GM12878 (cell line): ENCODE measurements at regions not wholly inside any gene's neighbourhood (a gene's known extent, or its start where the extent isn't known, plus 50 kb on each side); places are given as distances from the start of the nearest gene placed in this dataset.

Source experiments
- ATAC-seq: fragments of 200-7000 bp; cut with Tn5 transposase; 3 replicates; pipeline ENCODE4 v1.9.1; 2020; ENCODE audit warnings: mild to moderate bottlenecking, moderate library complexity
- BruUV-seq: library from RNA; stranded (reverse); fragments of 400-500 nt; replicated peaks from 2 replicates; lab custom pipeline; 2021; lab: Mats Ljungman, UMichigan
- CTCF ChIA-PET: fragments of 300-600 bp; sonication (Branson Sonifier 250); formaldehyde crosslinking; extraction: SDS; loops from one replicate; lab custom pipeline; 2021; ENCODE audit warnings: inconsistent platforms; lab: Yijun Ruan, JAX
- POLR2A ChIA-PET: fragments of 350-600 bp; formaldehyde crosslinking; extraction: SDS; loops from one replicate; lab custom pipeline; 2021; ENCODE audit warnings: inconsistent platforms; lab: Charles Lee
- RAD21 ChIA-PET: fragments of 300-600 bp; sonication (Branson Sonifier 250); formaldehyde crosslinking; loops from one replicate; lab custom pipeline; 2023; ENCODE audit warnings: antibody characterized with exemption; ENCODE audit not compliant: unreplicated experiment; lab: Charles Lee
- SMC1A ChIA-PET: fragments of 300-600 bp; sonication (Branson Sonifier 250); formaldehyde crosslinking; loops from one replicate; lab custom pipeline; 2023; ENCODE audit not compliant: unreplicated experiment, uncharacterized antibody; lab: Charles Lee
- DNase-seq: peaks from one replicate; pipeline ENCODE4 v3.0.0-alpha.2; 2011; ENCODE audit warnings: low read depth, low spot score
- FAIRE-seq: peaks from 3 replicates; lab custom pipeline; 2011; peaks lifted over from hg19 to GRCh38; lab: Jason Lieb, UNC
- H2AFZ ChIP-seq: 2 replicates; pipeline ENCODE4 v1.6.0; 2011; ENCODE audit warnings: low read depth, low read length, control low read depth; ENCODE audit not compliant: control insufficient read depth
- H3K27ac ChIP-seq: 2 replicates; pipeline ENCODE4 v1.5.1; 2011; ENCODE audit warnings: control low read depth; ENCODE audit not compliant: control insufficient read depth, insufficient read depth
- H3K27me3 ChIP-seq, 2 experiments: replicated peaks in 1 of 2; 2 replicates each; pipeline versions ENCODE4 v1.6.0 to v1.6.1; 2011; ENCODE audit warnings: low read length in 1 of 2; ENCODE audit not compliant: control insufficient read depth in 2 of 2, insufficient read depth in 2 of 2
- H3K36me3 ChIP-seq, 2 experiments: 2 replicates each; pipeline ENCODE4 v1.5.1; 2011; ENCODE audit warnings: low read length in 1 of 2; ENCODE audit not compliant: control insufficient read depth in 2 of 2, insufficient read depth in 2 of 2
- H3K4me1 ChIP-seq: 2 replicates; pipeline ENCODE4 v1.6.1; 2011; ENCODE audit warnings: mild to moderate bottlenecking, low read length, moderate library complexity, mixed read lengths; ENCODE audit not compliant: control insufficient read depth, insufficient read depth
- H3K4me2 ChIP-seq: 2 replicates; pipeline ENCODE4 v1.6.0; 2011; ENCODE audit warnings: control low read depth; ENCODE audit not compliant: control insufficient read depth, insufficient read depth
- H3K4me3 ChIP-seq: fragments of 200-600 bp; sonication (generic); 2 replicates; pipeline ENCODE4 v1.5.1; 2016
- H3K79me2 ChIP-seq: 2 replicates; pipeline ENCODE4 v1.6.0; 2011; ENCODE audit warnings: low read length; ENCODE audit not compliant: control insufficient read depth, insufficient read depth
- H3K9ac ChIP-seq: 2 replicates; pipeline ENCODE4 v1.8.0; 2011; ENCODE audit warnings: low read length, control low read depth, mixed read lengths; ENCODE audit not compliant: control insufficient read depth, insufficient read depth
- H3K9me3 ChIP-seq: replicated peaks from 3 replicates; pipeline ENCODE4 v1.5.1; 2011; ENCODE audit warnings: mild to moderate bottlenecking, low read length; ENCODE audit not compliant: control insufficient read depth, insufficient read depth
- H4K20me1 ChIP-seq: 2 replicates; pipeline ENCODE4 v1.6.0; 2011; ENCODE audit not compliant: control insufficient read depth, insufficient read depth
- BHLHE40 ChIP-seq, 2 experiments: fragments of 450-650 bp in 1 of 2; IDR thresholded peaks; 2 replicates each; pipeline ENCODE4 v1.6.1; 2011 to 2017; ENCODE audit warnings: low read depth in 2 of 2, borderline replicate concordance in 1 of 2, improper control_type of control experiment in 1 of 2, low read length in 1 of 2, mild to moderate bottlenecking in 1 of 2
- BMI1 ChIP-seq: fragments of 450-650 bp; IDR thresholded peaks from 2 replicates; pipeline ENCODE4 v1.6.1; 2016; ENCODE audit warnings: mild to moderate bottlenecking, moderate library complexity, borderline replicate concordance
- EED ChIP-seq: sonication (generic); IDR thresholded peaks from 2 replicates; pipeline ENCODE4 v1.6.1; 2016; ENCODE audit warnings: antibody characterized with exemption, low read depth
- GATAD2B ChIP-seq: fragments of 450-650 bp; conservative IDR thresholded peaks from 2 replicates; pipeline ENCODE4 v1.6.1; 2017; ENCODE audit warnings: low read depth, mild to moderate bottlenecking, moderate library complexity
- KDM1A ChIP-seq: fragments of 200-600 bp; sonication (generic); IDR thresholded peaks from 2 replicates; pipeline ENCODE4 v1.6.1; 2016; ENCODE audit warnings: borderline replicate concordance
- POLR2A ChIP-seq: IDR thresholded peaks from 2 replicates; pipeline ENCODE4 v1.6.1; 2011; ENCODE audit warnings: low read depth, mild to moderate bottlenecking, low read length
- RAD51 ChIP-seq: fragments of 450-650 bp; IDR thresholded peaks from 2 replicates; pipeline ENCODE4 v1.6.1; 2016; ENCODE audit warnings: moderate library complexity, mild to moderate bottlenecking, inconsistent platforms
- RCOR1 ChIP-seq: conservative IDR thresholded peaks from 2 replicates; pipeline ENCODE4 v1.6.1; 2012; ENCODE audit warnings: low read depth, low read length, improper control_type of control experiment
- SMAD5 ChIP-seq: IDR thresholded peaks from 2 replicates; pipeline ENCODE4 v1.6.1; 2016; ENCODE audit warnings: antibody characterized with exemption, low read depth
- SUZ12 ChIP-seq: fragments of 200-600 bp; sonication (generic); IDR thresholded peaks from one replicate; pipeline ENCODE4 v1.6.1; 2018; ENCODE audit warnings: antibody characterized with exemption, mild to moderate bottlenecking; ENCODE audit not compliant: unreplicated experiment
- TAF1 ChIP-seq: IDR thresholded peaks from 2 replicates; pipeline ENCODE4 v1.6.1; 2011; ENCODE audit warnings: mild to moderate bottlenecking, low read depth, low read length, borderline replicate concordance
- TCF3 ChIP-seq: IDR thresholded peaks from 2 replicates; pipeline ENCODE4 v1.6.1; 2012; ENCODE audit warnings: low read depth, mild to moderate bottlenecking, low read length, borderline replicate concordance; ENCODE audit not compliant: insufficient read depth
- ZNF622 ChIP-seq: fragments of 450-650 bp; IDR thresholded peaks from 2 replicates; pipeline ENCODE4 v1.6.1; 2017; ENCODE audit warnings: mild to moderate bottlenecking, inconsistent platforms
- WGBS: methylation state at CpG from one replicate; pipeline ENCODE4 v1.1.6; 2016; ENCODE audit warnings: low lambda C conversion rate; ENCODE audit not compliant: insufficient replicate concordance, insufficient coverage; ENCODE audit errors: missing lambda C conversion rate; 5-methylcytosine and 5-hydroxymethylcytosine counted together
- in situ Hi-C: fragments of 300-500 bp; cut with MboI; formaldehyde crosslinking; loops from 9 replicates; pipeline ENCODE4 v1.14.3; 2018; ENCODE audit warnings: mixed read lengths
- intact Hi-C: fragments of 100-400 bp; cut with micrococcal nuclease; formaldehyde crosslinking; loops from one replicate; pipeline ENCODE4 v1.14.2; 2022; ENCODE audit not compliant: unreplicated experiment
- TF ChIP-seq, protein P1 (sequence below): fragments of 450-650 bp; IDR thresholded peaks from 2 replicates; pipeline ENCODE4 v1.6.1; 2018; ENCODE audit warnings: mild to moderate bottlenecking, low read depth, moderate library complexity; ENCODE audit not compliant: partially characterized antibody

DNA sequence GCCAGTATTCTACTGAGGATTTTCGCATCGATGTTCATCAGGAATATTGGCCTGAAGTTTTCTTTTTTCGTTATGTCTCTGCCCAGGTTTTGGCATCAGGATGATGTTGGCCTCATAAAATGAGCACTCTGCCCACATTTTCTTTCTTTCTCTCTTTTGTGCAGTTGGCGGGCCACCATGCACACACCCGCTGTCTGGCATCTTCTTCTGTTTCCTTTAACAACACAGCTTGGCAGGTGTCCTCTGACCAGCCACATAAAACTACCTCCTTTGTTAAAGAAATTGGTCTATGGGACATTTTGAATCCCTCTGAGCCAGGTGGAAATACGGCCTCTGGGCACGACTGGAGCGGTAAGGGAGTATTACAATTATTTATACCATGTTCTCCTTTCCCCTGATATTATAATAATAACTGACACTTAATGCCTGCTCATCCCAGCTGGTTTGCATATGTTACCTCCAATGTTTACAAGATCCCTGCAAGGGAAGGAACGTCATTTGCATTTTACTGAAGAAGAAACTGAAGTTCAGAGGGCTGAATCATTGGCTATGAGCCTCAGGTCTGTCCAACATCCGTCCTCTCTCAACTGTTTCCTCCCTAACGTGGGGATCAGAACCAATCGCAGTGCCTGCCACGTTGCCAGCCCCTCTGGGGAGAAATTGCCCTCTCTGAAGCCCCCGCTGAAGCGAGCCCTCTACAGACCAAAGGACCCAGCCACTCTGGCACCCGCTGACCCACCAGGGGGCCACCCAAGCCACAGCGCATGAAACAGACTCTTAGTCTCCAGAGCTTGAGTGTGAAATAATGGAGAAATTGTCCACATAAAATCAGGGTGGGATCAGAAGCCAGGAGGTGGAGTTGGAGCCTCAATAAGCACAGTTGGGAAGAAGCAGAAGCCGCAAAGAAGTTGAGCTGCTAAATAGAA, 125.0 kb upstream of the FOXK1 start (continued):
- TF ChIP-seq SUZ12, result no peak

DNA sequence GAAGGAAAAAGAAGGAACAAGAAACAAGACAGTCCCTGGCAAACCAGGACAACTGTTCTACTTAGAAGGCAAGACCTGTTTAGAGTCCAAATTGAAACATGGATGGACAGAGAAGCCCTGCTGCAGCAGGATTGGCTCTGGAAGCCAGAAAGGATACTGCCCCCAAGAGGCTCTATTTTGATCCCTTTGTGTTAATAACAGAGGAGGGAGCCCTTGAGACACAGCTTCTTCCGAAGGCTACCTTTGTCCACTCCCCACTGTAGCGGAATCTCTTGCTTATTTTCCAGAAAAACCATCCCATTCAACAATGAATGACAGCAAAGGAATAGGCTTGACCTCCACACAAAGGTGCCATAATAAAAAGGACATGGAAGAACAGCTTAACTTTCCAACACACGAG, 120.3 kb upstream of the FOXK1 start:
- CTCF ChIA-PET, result no interaction called here
- 22% methylated on average over 3 of the region's 3 CpGs for WGBS

DNA sequence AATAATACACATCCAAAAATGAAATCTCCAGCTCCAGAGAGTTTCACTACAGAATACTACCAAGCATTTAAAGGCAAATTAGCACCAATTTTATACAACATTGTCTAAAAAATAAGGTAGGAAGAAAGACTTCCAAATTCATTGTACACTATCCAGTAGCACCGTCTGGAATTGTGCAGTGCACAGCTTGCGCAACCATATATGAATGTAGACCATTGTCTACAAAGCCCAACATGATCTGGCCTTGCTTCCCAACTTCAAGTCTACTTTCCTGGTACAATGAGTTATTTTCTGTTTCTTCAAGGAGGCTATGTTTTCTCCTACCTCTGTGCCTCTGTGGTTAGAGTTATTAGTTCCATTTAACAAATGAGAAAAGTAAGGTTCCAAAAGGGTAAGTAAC, 115.4 kb upstream of the FOXK1 start:
- FAIRE-seq, result no peak
- CTCF ChIA-PET, result interaction anchor here (0.7 kb wide), 1 partner anchor 283 kb away, joined by 3 read pairs; no protein-coding TSS in a partner anchor
- 92% methylated on average over 2 of the region's 2 CpGs for WGBS
- TF ChIP-seq GATAD2B, result no peak
- no peak for TF ChIP-seq RCOR1
- no peak for TF ChIP-seq EED
- TF ChIP-seq POLR2A, result no peak
- no peak for TF ChIP-seq RAD51
- no peak for TF ChIP-seq SMAD5
- TF ChIP-seq, protein P1, sequence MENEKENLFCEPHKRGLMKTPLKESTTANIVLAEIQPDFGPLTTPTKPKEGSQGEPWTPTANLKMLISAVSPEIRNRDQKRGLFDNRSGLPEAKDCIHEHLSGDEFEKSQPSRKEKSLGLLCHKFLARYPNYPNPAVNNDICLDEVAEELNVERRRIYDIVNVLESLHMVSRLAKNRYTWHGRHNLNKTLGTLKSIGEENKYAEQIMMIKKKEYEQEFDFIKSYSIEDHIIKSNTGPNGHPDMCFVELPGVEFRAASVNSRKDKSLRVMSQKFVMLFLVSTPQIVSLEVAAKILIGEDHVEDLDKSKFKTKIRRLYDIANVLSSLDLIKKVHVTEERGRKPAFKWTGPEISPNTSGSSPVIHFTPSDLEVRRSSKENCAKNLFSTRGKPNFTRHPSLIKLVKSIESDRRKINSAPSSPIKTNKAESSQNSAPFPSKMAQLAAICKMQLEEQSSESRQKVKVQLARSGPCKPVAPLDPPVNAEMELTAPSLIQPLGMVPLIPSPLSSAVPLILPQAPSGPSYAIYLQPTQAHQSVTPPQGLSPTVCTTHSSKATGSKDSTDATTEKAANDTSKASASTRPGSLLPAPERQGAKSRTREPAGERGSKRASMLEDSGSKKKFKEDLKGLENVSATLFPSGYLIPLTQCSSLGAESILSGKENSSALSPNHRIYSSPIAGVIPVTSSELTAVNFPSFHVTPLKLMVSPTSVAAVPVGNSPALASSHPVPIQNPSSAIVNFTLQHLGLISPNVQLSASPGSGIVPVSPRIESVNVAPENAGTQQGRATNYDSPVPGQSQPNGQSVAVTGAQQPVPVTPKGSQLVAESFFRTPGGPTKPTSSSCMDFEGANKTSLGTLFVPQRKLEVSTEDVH, result no peak
- no peak for TF ChIP-seq ZNF622
- no peak for TF ChIP-seq KDM1A
- no peak for TF ChIP-seq TAF1
- TF ChIP-seq BHLHE40 (IDR thresholded peaks at IDR 0.05; ENCODE audit: borderline replicate concordance in 1 of 2, low read depth in 2 of 2, low read length in 1 of 2), result no peak

More for the DNA sequence above, 120.3 kb upstream of the FOXK1 start:
- in situ Hi-C loops (no loop called here), intact Hi-C loops (no loop called here)
- no TSS peak for BruUV-seq
- TF ChIP-seq BMI1 (no peak), TCF3 (no peak)
- H3K27me3 ChIP-seq, result no peaks in the 10 kb centered on the region
- ATAC-seq (no peak), DNase-seq (no peak), FAIRE-seq (no peak)
- H3K79me2 ChIP-seq, result no peaks in the 10 kb centered on the region
- no peaks in the 10 kb centered on the region for H3K4me1 ChIP-seq
- H3K4me2 ChIP-seq, result no peak overlapping the region
- H4K20me1 ChIP-seq, result no peaks in the 10 kb centered on the region
- H3K27ac ChIP-seq, result no peak overlapping the region
- ChIA-PET SMC1A (no interaction called here), RAD21 (no interaction called here), POLR2A (interaction anchor here (0.7 kb wide), 1 partner anchor 1230 kb away, joined by 3 read pairs; no protein-coding TSS in a partner anchor)
- no peak overlapping the region for H3K4me3 ChIP-seq
- no peak overlapping the region for H3K9ac ChIP-seq
- no peaks in the 10 kb centered on the region for H3K36me3 ChIP-seq
- no peaks in the 10 kb centered on the region for H3K9me3 ChIP-seq
- no peak overlapping the region for H2AFZ ChIP-seq

More for the DNA sequence above, 115.4 kb upstream of the FOXK1 start:
- Histone ChIP-seq H3K27ac (no peak overlapping the region), H3K4me2 (no peak overlapping the region), H4K20me1 (no peaks in the 10 kb centered on the region), H2AFZ (no peak overlapping the region), H3K36me3 (no peaks in the 10 kb centered on the region), H3K79me2 (no peaks in the 10 kb centered on the region), H3K9ac (no peak overlapping the region), H3K27me3 (no peaks in the 10 kb centered on the region), H3K4me1 (no peaks in the 10 kb centered on the region), H3K4me3 (no peak overlapping the region), H3K9me3 (no peaks in the 10 kb centered on the region)
- ChIA-PET POLR2A (no interaction called here), SMC1A (interaction anchor here (0.5 kb wide), 1 partner anchor 486 kb away, joined by 3 read pairs; no protein-coding TSS in a partner anchor), RAD21 (no interaction called here)
- intact Hi-C loops, result no loop called here
- DNase-seq, result no peak
- in situ Hi-C loops, result no loop called here
- no TSS peak for BruUV-seq
- no peak for ATAC-seq
